CD4-positive, alpha-beta T cell treated with Interleukin-12 subunit alpha and Interleukin-12 subunit beta, for 1 hour (primary cell): ENCODE measurements at regions not wholly inside any gene's neighbourhood (a gene's known extent, or its start where the extent isn't known, plus 50 kb on each side); places are given as distances from the start of the nearest gene placed in this dataset.

Source experiments
- DNase-seq: peaks from one replicate; pipeline ENCODE4 v3.0.0-alpha.2; 2020

- no peak for DNase-seq
These were observed 78.8 kb upstream of the FAM180A start for GRCh38 chr7:135827391-135827790.

DNA sequence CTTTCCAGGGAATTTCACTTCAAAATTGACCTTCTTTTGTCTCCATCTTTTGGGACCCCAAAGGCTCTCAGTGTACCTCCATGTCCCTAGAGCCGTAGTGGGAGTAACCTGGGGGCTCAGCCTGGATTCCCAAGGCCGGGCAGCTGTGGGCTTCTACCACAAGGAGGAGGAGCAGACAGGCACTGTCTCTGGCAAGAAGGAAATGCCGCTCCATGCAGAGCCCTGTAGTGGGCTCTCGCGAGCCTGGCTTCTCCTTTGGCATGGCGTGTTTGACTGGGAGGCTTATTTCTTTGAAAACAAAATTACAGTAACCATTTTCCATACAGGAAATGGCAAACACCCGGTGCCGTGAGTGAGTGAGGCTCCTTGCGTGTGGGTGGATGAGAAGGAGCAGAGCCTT lies 76.8 kb upstream of the FAM180A start:
- no peak for DNase-seq

DNA sequence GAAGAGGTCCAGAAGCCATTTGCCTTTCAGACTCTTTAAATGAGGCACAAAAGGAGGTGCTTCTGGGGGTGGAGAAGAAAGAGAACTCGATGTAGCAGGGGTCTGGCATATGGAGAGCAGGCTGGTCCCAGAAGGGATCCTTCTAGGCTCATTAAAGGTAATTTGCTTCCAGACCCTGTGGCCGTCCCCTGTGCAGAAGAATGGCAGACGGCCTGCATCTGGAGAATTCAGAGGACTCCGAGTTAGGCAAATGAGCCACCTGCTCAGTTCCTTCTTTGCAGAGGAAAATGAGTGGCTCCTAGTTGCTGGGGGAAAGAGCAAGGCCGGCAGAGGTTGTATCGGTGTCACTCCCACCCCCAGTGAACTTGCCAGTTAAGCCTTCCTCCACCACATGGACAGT lies 73.8 kb upstream of the FAM180A start:
- DNase-seq, result no peak

DNA sequence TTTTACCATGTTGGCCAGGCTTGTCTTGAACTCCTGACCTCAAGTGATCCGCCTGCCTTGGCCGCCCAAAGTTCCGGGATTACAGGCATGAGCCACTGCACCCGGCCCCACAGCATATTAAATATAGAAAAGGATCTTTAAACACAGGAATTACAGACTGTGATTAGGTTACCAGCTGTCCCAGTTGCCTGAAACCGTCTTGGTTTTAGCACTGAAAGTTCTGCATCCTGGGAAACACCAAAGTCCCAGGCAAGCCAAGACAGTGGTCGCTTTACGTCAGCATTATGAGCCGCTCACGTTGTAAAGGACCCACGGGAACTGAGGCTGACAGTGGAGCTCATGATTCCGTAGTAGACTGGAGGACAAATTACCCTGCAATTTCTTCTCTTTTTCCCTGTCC lies 69.0 kb upstream of the FAM180A start:
- no peak for DNase-seq

DNA sequence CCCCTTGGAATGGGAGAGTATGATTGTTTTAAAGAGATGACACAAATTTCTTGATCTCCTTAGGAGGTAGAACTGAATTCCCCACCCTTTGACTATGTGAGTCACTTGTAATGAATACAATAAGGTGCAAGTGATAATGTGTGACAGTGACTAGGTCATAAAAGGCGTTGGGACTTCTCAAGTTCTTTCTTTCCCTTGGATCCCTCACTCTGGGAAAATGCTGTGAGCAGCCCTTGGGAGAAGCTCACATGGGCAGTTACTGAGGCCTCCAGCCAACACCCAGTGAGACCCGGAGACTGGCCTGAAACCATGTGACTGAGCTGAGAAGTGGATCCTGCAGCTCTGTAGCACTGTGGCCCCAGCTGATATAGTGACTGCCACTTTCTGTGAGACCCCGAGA lies 66.4 kb upstream of the FAM180A start:
- DNase-seq, result no peak

DNA sequence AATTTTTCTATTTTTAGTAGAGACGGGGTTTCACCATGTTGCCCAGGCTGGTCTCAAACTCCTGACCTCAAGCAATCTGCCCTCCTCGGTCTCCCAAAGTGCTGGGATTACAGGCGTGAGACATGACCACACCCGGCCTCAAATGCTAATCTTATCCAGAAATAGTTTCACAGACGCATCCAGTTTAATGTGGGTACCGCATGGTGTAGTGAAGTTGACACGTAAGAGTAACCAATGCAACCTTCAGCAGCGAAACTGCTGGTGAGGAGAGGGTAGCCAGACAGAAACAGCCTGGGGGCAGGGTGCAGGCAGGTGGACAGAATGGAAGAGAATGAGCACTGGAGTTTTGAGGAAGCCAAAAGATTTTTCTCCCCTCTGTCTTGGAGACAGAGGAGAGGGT lies 63.5 kb upstream of the FAM180A start:
- DNase-seq, result no peak

- no peak for DNase-seq
These were observed 62.9 kb upstream of the FAM180A start for GRCh38 chr7:135811506-135811905.

- DNase-seq, result no peak
These were observed 59.6 kb upstream of the FAM180A start for GRCh38 chr7:135808206-135808605.

- no peak for DNase-seq
These were observed 54.5 kb upstream of the FAM180A start for GRCh38 chr7:135803143-135803542.

DNA sequence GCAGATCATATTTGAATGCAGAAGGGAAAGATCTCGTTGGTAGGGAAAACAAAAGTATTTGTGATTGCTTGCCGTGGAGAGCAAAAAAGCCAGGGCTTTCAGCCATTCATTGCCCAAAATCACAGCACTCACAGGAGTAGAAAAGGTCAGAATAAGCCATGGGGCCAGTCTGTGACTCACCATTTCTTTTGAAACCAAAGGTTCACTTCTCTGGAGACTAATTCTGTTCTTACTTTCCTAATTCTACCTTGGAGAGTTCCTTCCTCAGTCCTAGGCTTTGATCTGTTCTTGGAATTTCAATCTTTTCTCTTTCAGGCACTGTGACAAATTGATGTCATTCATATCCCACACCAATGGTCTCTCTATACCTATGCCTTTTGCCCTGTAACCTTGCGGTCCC lies 54.1 kb upstream of the FAM180A start:
- no peak for DNase-seq

GRCh38 chr7:135801877-135802276 lies 53.3 kb upstream of the FAM180A start:
- no peak for DNase-seq

- DNase-seq, result peak; percentile 74
These were observed 52.6 kb upstream of the FAM180A start for GRCh38 chr7:135801045-135801693.

GRCh38 chr7:135800560-135800959 lies 51.9 kb upstream of the FAM180A start:
- DNase-seq, result no peak

- no peak for DNase-seq
These were observed 51.3 kb upstream of the FAM180A start for GRCh38 chr7:135799881-135800280.
